ENCODE measurements at regions not wholly inside any gene's neighbourhood (a gene's known extent, or its start where the extent isn't known, plus 50 kb on each side); places are given as distances from the start of the nearest gene placed in this dataset.

- Histone ChIP-seq H3K9me3 (ENCODE audit: insufficient read depth, low read length) (no peaks in the 10 kb centered on the region), H3K36me3 (ENCODE audit: insufficient read depth, insufficient read length, low read length) (no peaks in the 10 kb centered on the region), H3K9ac (ENCODE audit: insufficient read length, low read depth) (no peak overlapping the region), H3K4me1 (ENCODE audit: insufficient read depth, insufficient read length) (peaks cover 4% of the 10 kb centered on the region), H3K27me3 (ENCODE audit: insufficient read depth, insufficient read length) (no peaks in the 10 kb centered on the region), H3K4me3 (ENCODE audit: insufficient read length, low read depth) (no peak overlapping the region)
- TF ChIP-seq SUZ12 (IDR thresholded peaks at IDR 0.05; ENCODE audit: extremely low read depth, insufficient read depth, insufficient read length) (no peak), YY1 (IDR thresholded peaks at IDR 0.05; ENCODE audit: insufficient read depth, insufficient read length) (no peak), ZNF274 (IDR thresholded peaks at IDR 0.05; ENCODE audit: low read depth, low read length) (no peak)
- DNase-seq (ENCODE audit: low read depth, low spot score): no peak
Measured at GRCh38 chr2:238701341-238702206, 146.3 kb upstream of the TWIST2 start.

- Histone ChIP-seq H3K9me3 (ENCODE audit: insufficient read depth, low read length) (no peaks in the 10 kb centered on the region), H3K36me3 (ENCODE audit: insufficient read depth, insufficient read length, low read length) (no peaks in the 10 kb centered on the region), H3K9ac (ENCODE audit: insufficient read length, low read depth) (no peak overlapping the region), H3K4me3 (ENCODE audit: insufficient read length, low read depth) (no peak overlapping the region), H3K4me1 (ENCODE audit: insufficient read depth, insufficient read length) (peaks cover 4% of the 10 kb centered on the region), H3K27me3 (ENCODE audit: insufficient read depth, insufficient read length) (no peaks in the 10 kb centered on the region)
- DNase-seq (ENCODE audit: low read depth, low spot score): peak; percentile 9
- TF ChIP-seq YY1 (IDR thresholded peaks at IDR 0.05; ENCODE audit: insufficient read depth, insufficient read length) (no peak), SUZ12 (IDR thresholded peaks at IDR 0.05; ENCODE audit: extremely low read depth, insufficient read depth, insufficient read length) (no peak), ZNF274 (IDR thresholded peaks at IDR 0.05; ENCODE audit: low read depth, low read length) (no peak)
Measured at GRCh38 chr2:238702276-238703052, 145.4 kb upstream of the TWIST2 start.

GRCh38 chr2:238703053-238703415 lies 144.9 kb upstream of the TWIST2 start:
- H3K4me1 ChIP-seq (ENCODE audit: insufficient read depth, insufficient read length): peaks cover 4% of the 10 kb centered on the region
- H3K36me3 ChIP-seq (ENCODE audit: insufficient read depth, insufficient read length, low read length): no peaks in the 10 kb centered on the region
- no peak overlapping the region for H3K4me3 ChIP-seq (ENCODE audit: insufficient read length, low read depth)
- H3K9me3 ChIP-seq (ENCODE audit: insufficient read depth, low read length): no peaks in the 10 kb centered on the region
- no peak overlapping the region for H3K9ac ChIP-seq (ENCODE audit: insufficient read length, low read depth)
- no peak for DNase-seq (ENCODE audit: low read depth, low spot score)
- no peaks in the 10 kb centered on the region for H3K27me3 ChIP-seq (ENCODE audit: insufficient read depth, insufficient read length)
- TF ChIP-seq YY1 (IDR thresholded peaks at IDR 0.05; ENCODE audit: insufficient read depth, insufficient read length): no peak
- no peak for TF ChIP-seq SUZ12 (IDR thresholded peaks at IDR 0.05; ENCODE audit: extremely low read depth, insufficient read depth, insufficient read length)
- no peak for TF ChIP-seq ZNF274 (IDR thresholded peaks at IDR 0.05; ENCODE audit: low read depth, low read length)

- H3K27me3 ChIP-seq (ENCODE audit: insufficient read depth, insufficient read length): no peaks in the 10 kb centered on the region
- H3K9ac ChIP-seq (ENCODE audit: insufficient read length, low read depth): no peak overlapping the region
- no peak for TF ChIP-seq YY1 (IDR thresholded peaks at IDR 0.05; ENCODE audit: insufficient read depth, insufficient read length)
- TF ChIP-seq SUZ12 (IDR thresholded peaks at IDR 0.05; ENCODE audit: extremely low read depth, insufficient read depth, insufficient read length): no peak
- no peak for TF ChIP-seq ZNF274 (IDR thresholded peaks at IDR 0.05; ENCODE audit: low read depth, low read length)
- no peak overlapping the region for H3K4me3 ChIP-seq (ENCODE audit: insufficient read length, low read depth)
- no peak for DNase-seq (ENCODE audit: low read depth, low spot score)
- H3K4me1 ChIP-seq (ENCODE audit: insufficient read depth, insufficient read length): peaks cover 4% of the 10 kb centered on the region
- H3K9me3 ChIP-seq (ENCODE audit: insufficient read depth, low read length): no peaks in the 10 kb centered on the region
- no peaks in the 10 kb centered on the region for H3K36me3 ChIP-seq (ENCODE audit: insufficient read depth, insufficient read length, low read length)
Measured at GRCh38 chr2:238703436-238703835, 144.4 kb upstream of the TWIST2 start.

GRCh38 chr2:238704471-238705225 lies 143.2 kb upstream of the TWIST2 start:
- no peak for DNase-seq (ENCODE audit: low read depth, low spot score)
- no peak overlapping the region for H3K4me3 ChIP-seq (ENCODE audit: insufficient read length, low read depth)
- H3K36me3 ChIP-seq (ENCODE audit: insufficient read depth, insufficient read length, low read length): no peaks in the 10 kb centered on the region
- no peak for TF ChIP-seq YY1 (IDR thresholded peaks at IDR 0.05; ENCODE audit: insufficient read depth, insufficient read length)
- no peak for TF ChIP-seq SUZ12 (IDR thresholded peaks at IDR 0.05; ENCODE audit: extremely low read depth, insufficient read depth, insufficient read length)
- TF ChIP-seq ZNF274 (IDR thresholded peaks at IDR 0.05; ENCODE audit: low read depth, low read length): no peak
- H3K27me3 ChIP-seq (ENCODE audit: insufficient read depth, insufficient read length): no peaks in the 10 kb centered on the region
- H3K9ac ChIP-seq (ENCODE audit: insufficient read length, low read depth): no peak overlapping the region
- peaks cover 4% of the 10 kb centered on the region for H3K4me1 ChIP-seq (ENCODE audit: insufficient read depth, insufficient read length)
- H3K9me3 ChIP-seq (ENCODE audit: insufficient read depth, low read length): no peaks in the 10 kb centered on the region

- Histone ChIP-seq H3K9ac (ENCODE audit: insufficient read length, low read depth) (no peak overlapping the region), H3K4me1 (ENCODE audit: insufficient read depth, insufficient read length) (peaks cover 4% of the 10 kb centered on the region), H3K9me3 (ENCODE audit: insufficient read depth, low read length) (no peaks in the 10 kb centered on the region), H3K36me3 (ENCODE audit: insufficient read depth, insufficient read length, low read length) (no peaks in the 10 kb centered on the region), H3K4me3 (ENCODE audit: insufficient read length, low read depth) (no peak overlapping the region), H3K27me3 (ENCODE audit: insufficient read depth, insufficient read length) (no peaks in the 10 kb centered on the region)
- no peak for DNase-seq (ENCODE audit: low read depth, low spot score)
- no peak for TF ChIP-seq YY1 (IDR thresholded peaks at IDR 0.05; ENCODE audit: insufficient read depth, insufficient read length)
- TF ChIP-seq SUZ12 (IDR thresholded peaks at IDR 0.05; ENCODE audit: extremely low read depth, insufficient read depth, insufficient read length): no peak
- no peak for TF ChIP-seq ZNF274 (IDR thresholded peaks at IDR 0.05; ENCODE audit: low read depth, low read length)
Measured at GRCh38 chr2:238706163-238706562, 141.7 kb upstream of the TWIST2 start.

All from NT2/D1 (cell line).